HEK293T (cell line): ENCODE measurements at regions not wholly inside any gene's neighbourhood (a gene's known extent, or its start where the extent isn't known, plus 50 kb on each side); places are given as distances from the start of the nearest gene placed in this dataset.

ENCODE experiments used
- CTBP1 ChIP-seq: fragments of 450-650 bp; IDR thresholded peaks from 2 replicates; pipeline ENCODE4 v1.6.1; 2016; ENCODE audit warnings: borderline replicate concordance
- ELF4 ChIP-seq: fragments of 450-650 bp; IDR thresholded peaks from 2 replicates; pipeline ENCODE4 v1.6.1; 2017; ENCODE audit warnings: antibody characterized with exemption
- FOXK2 ChIP-seq: fragments of 450-650 bp; IDR thresholded peaks from 2 replicates; pipeline ENCODE4 v1.6.1; 2016; ENCODE audit warnings: mild to moderate bottlenecking
- FOXM1 ChIP-seq: fragments of 450-650 bp; IDR thresholded peaks from 2 replicates; pipeline ENCODE4 v1.6.1; 2017; ENCODE audit warnings: mild to moderate bottlenecking, borderline replicate concordance
- SP1 ChIP-seq: fragments of 450-650 bp; IDR thresholded peaks from 2 replicates; pipeline ENCODE4 v1.6.1; 2017

DNA sequence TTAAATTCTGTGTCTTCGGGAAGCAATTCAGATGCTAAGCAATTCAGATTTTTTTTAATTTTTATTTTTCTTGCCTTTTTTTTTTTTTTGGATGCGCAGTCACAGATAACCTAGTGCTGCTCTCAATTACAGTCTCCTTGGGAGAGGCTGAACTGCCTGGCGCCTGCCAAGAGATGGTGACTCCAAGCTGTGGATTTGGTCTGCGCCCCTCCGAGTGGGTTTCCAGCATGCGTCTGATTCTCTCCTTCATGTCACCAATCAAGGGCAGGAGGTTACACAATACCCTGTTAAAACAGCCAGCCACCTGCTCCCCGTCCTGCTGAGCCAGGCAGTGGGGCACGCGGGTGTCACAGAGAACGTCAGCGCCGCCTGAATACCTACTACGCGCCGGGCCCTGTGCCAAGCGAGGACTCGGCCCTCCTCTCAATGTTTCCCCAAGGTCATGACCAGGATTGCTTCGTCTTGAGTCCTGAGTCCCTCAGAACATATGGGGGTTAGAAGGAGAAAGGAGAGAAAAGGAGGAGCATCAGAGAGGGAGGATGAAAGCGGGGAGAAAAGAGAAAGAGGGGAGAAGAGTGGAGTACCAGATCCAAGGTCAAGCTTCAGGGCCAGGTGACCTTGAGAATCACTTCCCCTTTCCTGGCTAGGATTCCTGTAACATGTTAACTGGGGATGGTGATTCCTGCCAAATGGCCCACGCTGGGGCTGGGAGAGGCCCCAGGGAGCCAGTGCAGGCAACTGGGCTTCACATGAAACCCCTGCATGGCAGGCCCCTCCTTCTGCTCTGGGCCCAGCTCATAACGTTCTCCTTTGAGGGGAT, 213.6 kb downstream of the URI1 start:
- no peak for TF ChIP-seq SP1
- TF ChIP-seq ELF4, result no peak
- no peak for TF ChIP-seq FOXK2
- TF ChIP-seq CTBP1, result no peak
- TF ChIP-seq FOXM1, result no peak
